ENCODE measurements at regions not wholly inside any gene's neighbourhood (a gene's known extent, or its start where the extent isn't known, plus 50 kb on each side); places are given as distances from the start of the nearest gene placed in this dataset.

DNA sequence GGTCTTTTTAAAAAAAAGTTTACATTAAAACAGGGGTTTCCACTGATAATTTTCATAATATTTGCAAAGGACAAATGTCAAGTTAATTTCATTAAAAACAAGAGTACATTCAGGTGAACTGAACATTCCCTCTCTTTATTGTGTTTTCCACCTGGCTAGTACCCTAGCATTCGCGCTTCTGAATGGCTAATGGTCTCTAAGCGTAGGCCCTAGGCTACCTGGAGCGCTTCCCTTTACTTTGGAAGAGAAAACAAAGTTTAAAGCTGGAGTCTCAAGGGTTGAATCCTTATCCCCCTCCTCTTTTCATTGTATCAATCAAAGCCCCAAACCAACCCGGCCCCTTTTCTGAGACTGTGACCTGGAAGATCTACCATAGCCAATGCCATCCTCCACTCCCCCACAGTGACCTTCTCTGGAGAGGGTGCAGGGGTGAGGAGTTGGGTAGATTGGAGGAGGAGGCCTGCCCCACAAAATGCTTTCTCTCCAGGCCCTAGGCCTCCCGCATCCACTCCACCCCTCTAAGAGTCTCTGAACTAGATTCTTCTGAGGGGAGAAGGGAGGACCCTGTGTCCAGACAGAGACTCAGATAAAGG is 73.3 kb upstream of the TBCA start:
- no peak for DNase-seq (ENCODE audit: extremely low spot score, insufficient read length, low read depth)

DNA sequence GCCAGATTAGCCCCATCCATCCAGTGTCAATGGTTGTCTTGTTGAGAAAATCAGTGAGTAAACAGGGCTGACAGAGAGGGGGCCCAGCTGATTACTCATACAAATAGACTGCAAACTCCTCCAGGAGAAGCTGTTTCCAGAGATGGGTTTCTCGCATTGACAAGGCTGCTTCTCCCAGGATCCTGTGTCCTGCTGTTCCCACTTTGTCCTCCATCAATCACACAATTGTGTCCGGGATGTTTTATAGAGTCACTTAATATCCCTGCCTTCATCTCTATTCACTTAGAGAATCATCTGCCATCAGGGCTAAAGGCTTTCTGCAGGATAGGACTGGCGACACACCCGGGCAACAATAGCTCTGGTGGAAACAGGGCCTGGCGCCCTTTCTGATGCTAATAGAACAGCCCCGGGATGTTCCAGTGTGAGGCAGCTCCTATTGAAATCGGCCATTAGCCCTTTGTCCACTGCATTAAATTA is 71.7 kb upstream of the TBCA start:
- DNase-seq (ENCODE audit: extremely low spot score, insufficient read length, low read depth), result no peak
- no peak for FAIRE-seq

More for the DNA sequence above, 73.3 kb upstream of the TBCA start:
- no peak for FAIRE-seq

DNA sequence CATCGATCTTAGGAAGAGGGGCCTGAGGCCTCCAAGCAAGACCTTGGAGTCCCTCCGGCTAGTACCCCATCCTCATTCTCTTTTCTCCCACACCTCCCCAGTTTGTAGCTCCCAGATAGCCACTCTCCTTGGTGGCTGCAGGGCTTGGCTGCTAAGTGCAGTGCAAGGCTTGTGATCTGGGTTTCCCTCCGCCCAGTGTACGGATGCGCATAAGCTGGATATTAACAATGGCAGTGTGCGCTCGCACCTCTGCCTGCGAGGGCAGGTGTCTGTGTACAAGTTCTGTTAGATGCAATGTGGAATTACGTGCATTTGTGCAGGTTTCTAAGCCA is 71.0 kb upstream of the TBCA start:
- DNase-seq (ENCODE audit: extremely low spot score, insufficient read length, low read depth) (no peak), FAIRE-seq (no peak)

DNA sequence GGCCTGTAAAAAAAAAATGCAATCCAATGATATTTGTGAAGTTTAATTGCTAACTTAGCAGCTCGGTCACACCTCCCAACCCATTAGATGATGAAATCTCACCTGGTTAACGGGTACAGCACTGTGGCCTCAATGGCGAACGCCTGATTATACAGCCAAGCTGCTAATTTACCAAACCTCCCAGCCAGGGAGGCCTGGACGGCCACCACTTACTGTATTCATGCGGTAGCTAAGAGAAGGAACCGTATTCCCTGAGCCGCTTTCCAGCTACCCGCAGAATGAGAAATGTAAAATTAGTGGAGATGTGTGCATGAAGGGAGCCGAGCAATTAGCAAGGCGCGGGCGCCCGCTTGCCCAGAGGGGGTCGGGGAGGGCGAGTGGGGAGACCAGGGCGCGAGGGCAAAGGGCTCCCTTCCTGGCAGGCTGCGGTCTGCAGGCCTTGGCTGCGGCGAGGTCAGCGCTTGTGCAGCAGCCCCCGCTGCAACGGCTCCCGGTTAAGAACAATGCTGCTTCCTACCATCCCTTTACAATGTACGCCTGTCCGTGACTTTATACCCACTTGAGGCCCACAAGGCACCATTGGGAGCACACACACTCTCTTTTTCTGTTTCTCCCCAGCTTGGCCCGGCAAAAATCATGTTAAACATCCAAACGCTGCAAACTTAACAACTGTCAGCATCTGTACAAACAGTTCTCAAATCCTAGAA is 70.4 kb upstream of the TBCA start:
- no peak for FAIRE-seq
- DNase-seq (ENCODE audit: extremely low spot score, insufficient read length, low read depth), result no peak

DNA sequence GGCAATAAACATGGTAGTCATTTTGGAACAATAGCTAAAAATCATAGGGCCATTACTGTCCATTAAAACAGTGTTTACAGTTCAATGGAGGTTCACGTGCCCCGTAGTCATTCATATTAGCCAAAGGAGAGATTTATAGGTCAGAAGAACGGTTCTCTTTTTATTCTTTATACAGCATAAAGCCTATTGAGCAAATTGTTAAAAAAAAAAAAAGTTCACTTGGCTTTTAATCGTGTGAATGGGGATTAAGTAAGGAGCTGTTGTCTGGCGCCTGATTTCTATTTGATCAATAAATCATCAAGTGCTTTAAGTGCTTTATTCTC is 69.1 kb upstream of the TBCA start:
- no peak for DNase-seq (ENCODE audit: extremely low spot score, insufficient read length, low read depth)
- no peak for FAIRE-seq

DNA sequence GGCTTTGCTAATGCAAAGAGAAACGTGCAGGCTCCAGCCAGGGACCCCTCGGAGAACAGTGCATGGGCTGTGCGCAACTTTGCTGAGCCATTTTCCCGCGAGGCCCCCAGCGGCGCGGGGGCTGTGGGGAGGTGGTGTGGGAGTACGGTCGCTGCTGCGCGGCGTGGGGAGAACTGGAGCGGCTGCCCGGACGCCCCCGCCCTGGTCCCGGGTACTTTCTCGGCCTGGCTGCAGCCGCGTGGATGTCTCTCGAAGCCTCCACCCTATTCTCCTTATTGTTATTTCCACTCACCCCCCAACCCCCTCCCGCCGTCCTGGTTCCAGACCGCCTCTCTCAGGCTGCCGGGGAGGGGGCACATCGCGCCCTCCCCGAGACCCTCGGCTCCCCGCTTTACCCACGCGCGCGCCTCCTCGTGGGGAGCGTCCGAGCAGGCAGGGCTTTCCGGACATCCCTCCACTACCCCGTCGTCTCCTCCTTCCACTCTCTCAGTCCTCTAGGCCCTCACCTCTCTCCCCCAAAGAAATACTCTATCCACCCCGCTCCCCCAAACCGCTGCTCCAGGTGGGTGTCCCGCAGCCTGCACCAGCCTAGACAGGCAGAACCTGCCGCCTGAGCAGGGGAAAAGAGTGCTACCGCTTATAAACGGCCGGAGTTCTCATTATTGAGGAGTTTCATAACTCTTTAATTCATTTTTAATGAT is 68.6 kb upstream of the TBCA start:
- no peak for FAIRE-seq
- no peak for DNase-seq (ENCODE audit: extremely low spot score, insufficient read length, low read depth)

DNA sequence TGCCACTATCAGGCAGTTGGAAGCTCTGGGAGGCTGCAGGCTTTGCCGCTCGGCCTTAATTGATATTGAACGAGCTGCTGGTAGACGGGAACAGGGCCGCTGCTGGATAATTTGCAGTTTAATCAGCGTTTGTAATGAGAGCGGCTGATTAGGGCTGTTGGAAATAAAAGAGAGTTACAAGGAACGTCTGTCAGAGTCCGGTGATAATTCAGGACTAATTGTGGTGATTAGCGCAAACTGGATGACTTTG is 68.2 kb upstream of the TBCA start:
- FAIRE-seq (no peak), DNase-seq (ENCODE audit: extremely low spot score, insufficient read length, low read depth) (no peak)

DNA sequence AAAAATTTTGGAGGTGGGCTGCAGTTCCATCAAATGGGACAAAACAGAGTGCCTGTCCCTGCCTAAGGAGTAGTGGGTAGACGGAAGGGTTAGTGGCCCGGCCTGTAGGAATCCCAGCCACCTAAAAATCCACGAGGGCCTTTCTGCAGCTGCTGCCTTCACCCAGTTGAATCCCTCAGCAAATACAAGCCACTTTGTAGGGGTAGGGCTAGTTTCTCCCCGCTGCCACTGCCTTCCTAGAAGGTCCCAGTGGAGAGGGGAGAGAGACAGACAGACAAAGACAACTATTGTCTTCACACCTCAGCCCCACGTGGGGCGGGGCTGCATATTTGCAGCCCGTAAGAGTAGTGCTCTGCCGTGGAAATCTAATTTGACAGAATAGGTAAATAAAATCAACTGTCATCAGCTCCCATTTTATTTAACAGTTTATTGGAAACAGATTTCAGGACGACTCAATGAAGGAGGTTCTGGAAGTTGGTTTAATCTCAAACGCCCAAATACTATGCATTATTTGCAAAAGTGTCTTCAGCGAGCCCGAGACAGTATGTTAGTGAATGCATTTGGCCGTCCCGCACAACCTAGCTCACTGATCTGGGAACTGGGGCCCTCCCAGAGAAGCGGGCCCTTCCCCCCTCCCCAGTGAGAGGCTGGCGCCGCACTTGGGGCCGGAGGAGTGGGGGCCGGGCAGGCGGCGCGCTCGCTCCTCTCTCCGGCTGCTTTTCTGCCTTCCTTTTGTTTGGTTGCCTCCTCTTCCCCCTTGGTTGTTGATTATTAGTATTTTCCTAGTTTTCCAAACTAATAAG is 67.6 kb upstream of the TBCA start:
- no peak for DNase-seq (ENCODE audit: extremely low spot score, insufficient read length, low read depth)
- no peak for FAIRE-seq

DNA sequence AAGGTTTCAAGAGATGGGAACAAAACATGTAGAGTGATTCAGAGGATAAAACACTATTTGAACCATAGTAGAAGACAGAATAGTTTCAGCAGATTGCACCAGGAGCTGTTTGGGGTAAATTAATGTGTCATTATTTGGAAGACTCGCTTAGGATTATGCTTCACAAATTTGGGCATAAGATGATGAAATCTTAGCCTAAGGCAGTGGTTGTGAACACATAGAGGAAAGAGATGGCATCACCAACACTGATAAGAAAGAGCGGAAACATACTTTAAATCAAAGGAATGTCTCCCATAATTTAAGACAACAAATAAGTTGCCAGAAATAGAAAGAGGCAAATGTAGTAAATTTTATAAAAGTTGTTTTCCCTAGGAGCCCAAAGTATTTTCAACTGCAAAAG is 66.1 kb upstream of the TBCA start:
- FAIRE-seq, result no peak
- no peak for DNase-seq (ENCODE audit: extremely low spot score, insufficient read length, low read depth)

DNA sequence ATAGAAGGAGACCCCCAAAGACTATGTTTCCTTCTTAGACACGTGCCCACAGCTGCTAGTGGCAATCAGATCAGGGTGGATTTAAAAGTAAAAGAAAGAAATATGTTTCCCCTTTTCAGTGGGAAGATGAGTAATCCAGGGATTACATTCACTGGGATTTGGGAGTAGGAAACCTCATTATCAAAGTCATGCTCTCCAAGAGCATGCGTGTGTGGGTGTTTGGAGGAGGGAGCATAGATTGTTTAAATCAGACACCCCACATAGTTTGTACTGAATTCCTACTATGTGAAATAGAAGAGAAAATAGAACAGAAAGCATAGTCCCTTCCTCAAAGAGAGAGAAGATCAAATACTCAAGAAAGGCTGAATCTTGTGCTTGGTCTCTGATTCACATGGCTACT is 65.5 kb upstream of the TBCA start:
- DNase-seq (ENCODE audit: extremely low spot score, insufficient read length, low read depth), result no peak
- FAIRE-seq, result no peak

DNA sequence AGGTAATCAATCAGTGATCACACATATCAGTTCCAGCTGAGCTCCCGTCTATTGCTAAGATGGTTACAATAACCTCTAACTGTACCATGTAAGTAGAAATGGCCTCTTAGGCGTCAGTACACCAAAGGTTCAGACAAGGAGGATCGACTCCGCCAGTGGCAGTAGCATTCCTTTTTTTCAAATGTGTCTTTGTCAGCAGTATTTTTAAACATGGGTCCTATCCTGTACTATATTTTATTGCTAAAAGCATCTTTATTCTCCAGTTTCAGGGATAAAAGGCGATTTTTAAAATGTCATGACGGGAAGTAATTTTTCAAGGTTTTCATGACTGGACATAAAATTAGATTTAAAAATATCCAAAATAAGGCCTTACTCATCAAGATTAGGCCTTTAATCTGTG is 64.8 kb upstream of the TBCA start:
- no peak for DNase-seq (ENCODE audit: extremely low spot score, insufficient read length, low read depth)
- no peak for FAIRE-seq

DNA sequence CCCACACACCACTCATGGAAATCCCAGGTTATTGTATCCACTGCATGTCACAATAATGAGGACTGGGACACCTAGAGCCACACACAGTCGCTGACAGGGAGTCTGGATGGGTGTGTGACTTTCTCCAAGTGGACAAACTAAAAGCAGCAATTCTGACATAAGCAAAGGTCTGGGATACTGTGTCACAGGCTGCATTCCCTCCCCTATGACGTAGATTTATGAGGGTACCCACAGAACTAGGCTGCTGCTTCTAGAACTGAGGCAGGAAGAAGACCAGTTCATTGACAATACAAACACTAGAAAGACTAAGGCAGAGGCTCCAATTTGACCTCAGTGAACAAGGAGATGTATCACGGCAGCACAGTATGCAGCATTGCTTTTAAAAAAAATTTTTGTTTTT is 63.6 kb upstream of the TBCA start:
- FAIRE-seq (no peak), DNase-seq (ENCODE audit: extremely low spot score, insufficient read length, low read depth) (no peak)

DNA sequence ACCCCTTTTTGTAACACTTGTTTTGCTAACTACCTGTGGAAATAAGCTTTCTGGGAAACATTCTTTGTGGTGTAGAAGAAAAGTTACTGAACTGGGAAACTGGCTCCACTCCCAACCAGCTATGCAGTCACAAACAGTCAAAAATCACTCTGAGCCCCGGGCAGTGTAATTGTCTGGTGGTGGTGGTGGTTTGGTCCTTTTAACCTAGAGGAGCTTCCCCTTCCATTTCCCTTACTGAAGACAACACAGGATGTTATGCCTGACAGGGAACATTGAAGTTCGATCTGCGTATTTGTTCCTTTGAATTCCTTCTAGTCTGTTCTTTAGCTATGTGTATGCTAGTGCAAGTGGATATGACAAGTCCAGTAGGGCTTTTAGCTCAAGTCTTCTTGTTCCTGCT is 56.8 kb upstream of the TBCA start:
- DNase-seq (ENCODE audit: extremely low spot score, insufficient read length, low read depth) (no peak), FAIRE-seq (no peak)

DNA sequence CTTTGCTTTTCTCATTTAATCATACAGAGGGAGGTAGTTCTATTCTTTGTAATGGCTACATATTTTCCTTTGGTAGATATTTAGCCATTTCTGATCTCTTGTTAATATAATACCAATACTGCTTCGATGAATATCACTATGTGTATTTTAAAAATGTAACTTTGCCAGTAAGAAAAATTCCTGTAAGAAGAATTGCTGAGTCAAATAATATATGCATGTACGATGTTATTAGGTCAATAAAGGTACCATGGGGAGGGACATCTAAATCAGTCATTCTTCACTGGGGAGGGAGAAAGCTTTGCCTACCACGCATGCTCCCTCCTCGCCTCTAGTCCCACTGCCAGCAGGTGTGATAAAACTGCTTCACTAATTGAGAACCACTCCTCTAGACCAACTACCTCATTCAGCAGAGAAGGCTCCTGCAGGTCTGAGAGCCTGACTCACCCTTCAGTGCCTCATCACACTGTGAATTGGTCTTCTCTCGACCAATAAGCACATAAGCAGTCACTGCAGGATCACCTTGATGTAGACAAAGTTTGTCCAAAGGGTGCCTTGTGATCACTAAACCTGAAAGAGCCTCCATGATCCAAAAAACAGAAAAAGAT is 56.1 kb upstream of the TBCA start:
- FAIRE-seq (no peak), DNase-seq (ENCODE audit: extremely low spot score, insufficient read length, low read depth) (no peak)

DNA sequence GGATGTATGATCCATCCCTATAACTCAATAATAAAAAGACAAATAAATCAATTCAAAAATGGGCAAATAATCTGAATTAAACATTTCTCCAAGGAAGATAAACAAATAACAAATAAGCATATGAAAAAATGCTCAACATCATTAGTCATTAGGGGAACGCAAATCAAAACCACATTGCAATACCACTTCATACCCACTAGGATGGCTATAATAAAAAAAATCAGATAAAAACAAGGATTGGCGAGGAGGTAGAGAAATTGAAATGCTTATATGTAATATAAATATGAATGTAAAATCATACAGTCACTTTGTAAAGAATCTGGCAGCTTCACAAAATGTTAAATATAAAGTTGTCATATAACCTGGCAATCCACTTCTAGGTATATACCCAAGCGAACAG is 52.3 kb upstream of the TBCA start:
- no peak for DNase-seq (ENCODE audit: extremely low spot score, insufficient read length, low read depth)
- FAIRE-seq, result no peak

All from GM18507 (cell line).